Hepatocyte (in vitro differentiated cells): ENCODE measurements at regions not wholly inside any gene's neighbourhood (a gene's known extent, or its start where the extent isn't known, plus 50 kb on each side); places are given as distances from the start of the nearest gene placed in this dataset.

Source experiments
- DNase-seq: peaks from one replicate; pipeline ENCODE4 v3.0.0-alpha.2; 2016; ENCODE audit warnings: low spot score
- H2AFZ ChIP-seq: fragments of 200-600 bp; sonication (generic); 2 replicates; pipeline ENCODE4 v1.6.0; 2016; ENCODE audit warnings: antibody characterized with exemption, mild to moderate bottlenecking
- H3K27ac ChIP-seq: fragments of 200-600 bp; sonication (generic); 2 replicates; pipeline ENCODE4 v1.5.1; 2016; ENCODE audit warnings: mild to moderate bottlenecking
- H3K27me3 ChIP-seq: fragments of 200-600 bp; sonication (generic); 2 replicates; pipeline ENCODE4 v1.6.1; 2016
- H3K36me3 ChIP-seq: fragments of 200-600 bp; sonication (generic); replicated peaks from 2 replicates; pipeline ENCODE4 v1.5.1; 2016; ENCODE audit warnings: low read depth; ENCODE audit not compliant: insufficient read depth
- H3K4me1 ChIP-seq: fragments of 200-600 bp; sonication (generic); 2 replicates; pipeline ENCODE4 v1.5.1; 2016; ENCODE audit warnings: mild to moderate bottlenecking, moderate library complexity; ENCODE audit not compliant: insufficient read depth
- H3K4me2 ChIP-seq: fragments of 200-600 bp; sonication (generic); 2 replicates; pipeline ENCODE4 v1.6.0; 2016
- H3K4me3 ChIP-seq: fragments of 200-600 bp; sonication (generic); 2 replicates; pipeline ENCODE4 v1.5.1; 2016; ENCODE audit warnings: mild to moderate bottlenecking
- H3K79me2 ChIP-seq: fragments of 200-600 bp; sonication (generic); 2 replicates; pipeline ENCODE4 v1.6.0; 2017; ENCODE audit warnings: mild to moderate bottlenecking
- H3K9me2 ChIP-seq: fragments of 200-600 bp; sonication (generic); replicated peaks from 2 replicates; pipeline ENCODE4 v1.6.0; 2017; ENCODE audit warnings: mild to moderate bottlenecking; ENCODE audit not compliant: insufficient read depth
- H3K9me3 ChIP-seq: fragments of 200-600 bp; sonication (generic); 2 replicates; pipeline ENCODE4 v1.5.1; 2016; ENCODE audit warnings: low read depth, mild to moderate bottlenecking
- H4K20me1 ChIP-seq: fragments of 200-600 bp; sonication (generic); 2 replicates; pipeline ENCODE4 v1.6.0; 2016; ENCODE audit warnings: mild to moderate bottlenecking; ENCODE audit not compliant: insufficient read depth, poor library complexity, severe bottlenecking
- CTCF ChIP-seq: fragments of 200-600 bp; sonication (generic); IDR thresholded peaks from 2 replicates; pipeline ENCODE4 v1.5.1; 2016; ENCODE audit warnings: antibody characterized with exemption, mild to moderate bottlenecking; ENCODE audit not compliant: poor library complexity
- EZH2 ChIP-seq: fragments of 200-600 bp; sonication (generic); IDR thresholded peaks from 2 replicates; pipeline ENCODE4 v1.6.1; 2016; ENCODE audit warnings: antibody characterized with exemption, mild to moderate bottlenecking, borderline replicate concordance
- EZH2phosphoT487 ChIP-seq: fragments of 200-600 bp; sonication (generic); IDR thresholded peaks from one replicate; pipeline ENCODE4 v1.6.1; 2018; ENCODE audit warnings: antibody characterized with exemption, mild to moderate bottlenecking, low read depth, moderate library complexity; ENCODE audit not compliant: unreplicated experiment, severe bottlenecking
- WGBS: methylation state at CpG from one replicate; pipeline ENCODE4 v1.1.6; 2016; ENCODE audit warnings: low lambda C conversion rate; ENCODE audit errors: missing lambda C conversion rate; 5-methylcytosine and 5-hydroxymethylcytosine counted together

GRCh38 chr6:48290595-48290994 lies 179.6 kb upstream of the PTCHD4 start:
- Histone ChIP-seq H3K36me3 (no peaks in the 10 kb centered on the region), H2AFZ (no peak overlapping the region), H3K27ac (no peak overlapping the region), H3K79me2 (no peaks in the 10 kb centered on the region), H3K9me2 (no peaks in the 10 kb centered on the region), H3K4me2 (no peak overlapping the region), H3K9me3 (no peaks in the 10 kb centered on the region), H3K4me1 (no peaks in the 10 kb centered on the region), H3K27me3 (no peaks in the 10 kb centered on the region), H3K4me3 (no peak overlapping the region), H4K20me1 (no peaks in the 10 kb centered on the region)
- TF ChIP-seq CTCF (no peak), EZH2 (no peak), EZH2phosphoT487 (no peak)
- DNase-seq = no peak
- WGBS = 70% methylated on average over 4 of the region's 4 CpGs

GRCh38 chr6:48289841-48290240 lies 178.8 kb upstream of the PTCHD4 start:
- 58% methylated on average over 5 of the region's 5 CpGs for WGBS
- no peaks in the 10 kb centered on the region for H3K36me3 ChIP-seq
- DNase-seq = no peak
- H4K20me1 ChIP-seq = no peaks in the 10 kb centered on the region
- no peaks in the 10 kb centered on the region for H3K9me3 ChIP-seq
- no peaks in the 10 kb centered on the region for H3K4me1 ChIP-seq
- H3K4me2 ChIP-seq = no peak overlapping the region
- no peaks in the 10 kb centered on the region for H3K79me2 ChIP-seq
- no peak overlapping the region for H2AFZ ChIP-seq
- H3K27ac ChIP-seq = no peak overlapping the region
- no peaks in the 10 kb centered on the region for H3K27me3 ChIP-seq
- no peak overlapping the region for H3K4me3 ChIP-seq
- TF ChIP-seq EZH2 (no peak), EZH2phosphoT487 (no peak), CTCF (no peak)
- H3K9me2 ChIP-seq = no peaks in the 10 kb centered on the region

GRCh38 chr6:48281217-48281616 lies 170.2 kb upstream of the PTCHD4 start:
- no peak for DNase-seq
- TF ChIP-seq EZH2 (no peak), EZH2phosphoT487 (no peak), CTCF (no peak)
- Histone ChIP-seq H3K27me3 (no peaks in the 10 kb centered on the region), H3K36me3 (no peaks in the 10 kb centered on the region), H4K20me1 (no peaks in the 10 kb centered on the region), H3K9me2 (no peaks in the 10 kb centered on the region), H3K27ac (no peak overlapping the region), H3K9me3 (no peaks in the 10 kb centered on the region), H2AFZ (no peak overlapping the region), H3K4me2 (no peak overlapping the region), H3K4me3 (no peak overlapping the region), H3K79me2 (no peaks in the 10 kb centered on the region), H3K4me1 (no peaks in the 10 kb centered on the region)
- WGBS = 82% methylated on average over 1 of the region's 1 CpG

GRCh38 chr6:48280035-48280620 lies 169.1 kb upstream of the PTCHD4 start:
- H3K79me2 ChIP-seq = no peaks in the 10 kb centered on the region
- no peak for DNase-seq
- 90% methylated on average over 1 of the region's 1 CpG for WGBS

More at GRCh38 chr6:48280035-48280620, 169.1 kb upstream of the PTCHD4 start:
- TF ChIP-seq EZH2 (no peak), CTCF (no peak), EZH2phosphoT487 (no peak)
- Histone ChIP-seq H4K20me1 (no peaks in the 10 kb centered on the region), H3K9me2 (no peaks in the 10 kb centered on the region), H2AFZ (no peak overlapping the region), H3K36me3 (no peaks in the 10 kb centered on the region), H3K9me3 (no peaks in the 10 kb centered on the region), H3K4me1 (no peaks in the 10 kb centered on the region), H3K4me2 (no peak overlapping the region), H3K27me3 (no peaks in the 10 kb centered on the region), H3K4me3 (no peak overlapping the region), H3K27ac (no peak overlapping the region)
